Central memory CD8-positive, alpha-beta T cell (primary cell): ENCODE measurements at regions not wholly inside any gene's neighbourhood (a gene's known extent, or its start where the extent isn't known, plus 50 kb on each side); places are given as distances from the start of the nearest gene placed in this dataset.

ENCODE experiments used
- ATAC-seq: fragments of 150-1000 bp; cut with Tn5 transposase; replicated peaks from 2 replicates; pipeline ENCODE4 v1.10.0; 2022; ENCODE audit warnings: mild to moderate bottlenecking, moderate FRiP score, moderate number of reproducible peaks; ENCODE audit not compliant: poor library complexity, severe bottlenecking; ENCODE audit errors: extremely low read depth
- DNase-seq, 2 donors: peaks; one replicate each; pipeline ENCODE4 v3.0.0; 2021; ENCODE audit warnings: low spot score in 2 of 2
- H3K27ac Mint-ChIP-seq: one replicate; pipeline ENCODE4 v1.8.0; 2022; ENCODE audit warnings: low read depth, mild to moderate bottlenecking, moderate library complexity, mixed read lengths
- H3K27me3 Mint-ChIP-seq: one replicate; pipeline ENCODE4 v1.8.0; 2022; ENCODE audit warnings: mixed read lengths
- H3K36me3 Mint-ChIP-seq: one replicate; pipeline ENCODE4 v1.8.0; 2022; ENCODE audit warnings: mild to moderate bottlenecking, moderate library complexity, mixed read lengths; ENCODE audit not compliant: insufficient read depth
- H3K4me1 Mint-ChIP-seq: one replicate; pipeline ENCODE4 v1.8.0; 2022; ENCODE audit warnings: mixed read lengths
- H3K4me3 Mint-ChIP-seq: one replicate; pipeline ENCODE4 v1.8.0; 2022; ENCODE audit warnings: mild to moderate bottlenecking, moderate library complexity, mixed read lengths
- H3K9me3 Mint-ChIP-seq: one replicate; pipeline ENCODE4 v1.8.0; 2022; ENCODE audit warnings: mixed read lengths

- Mint-ChIP-seq H3K36me3 (no peaks in the 10 kb centered on the region), H3K4me1 (no peaks in the 10 kb centered on the region), H3K27ac (no peak overlapping the region), H3K9me3 (peaks cover 6% of the 10 kb centered on the region), H3K4me3 (no peak overlapping the region), H3K27me3 (peaks cover 41% of the 10 kb centered on the region)
- DNase-seq (no peak), ATAC-seq (no peak)
Observed at GRCh38 chr3:101100361-101101009, 107.3 kb upstream of the ABI3BP start.

- ATAC-seq (no peak), DNase-seq (no peak)
- Mint-ChIP-seq H3K36me3 (no peaks in the 10 kb centered on the region), H3K9me3 (peaks cover 6% of the 10 kb centered on the region), H3K4me3 (no peak overlapping the region), H3K27ac (no peak overlapping the region), H3K4me1 (no peaks in the 10 kb centered on the region), H3K27me3 (peaks cover 34% of the 10 kb centered on the region)
Observed at GRCh38 chr3:101099791-101100190, 106.6 kb upstream of the ABI3BP start.

DNA sequence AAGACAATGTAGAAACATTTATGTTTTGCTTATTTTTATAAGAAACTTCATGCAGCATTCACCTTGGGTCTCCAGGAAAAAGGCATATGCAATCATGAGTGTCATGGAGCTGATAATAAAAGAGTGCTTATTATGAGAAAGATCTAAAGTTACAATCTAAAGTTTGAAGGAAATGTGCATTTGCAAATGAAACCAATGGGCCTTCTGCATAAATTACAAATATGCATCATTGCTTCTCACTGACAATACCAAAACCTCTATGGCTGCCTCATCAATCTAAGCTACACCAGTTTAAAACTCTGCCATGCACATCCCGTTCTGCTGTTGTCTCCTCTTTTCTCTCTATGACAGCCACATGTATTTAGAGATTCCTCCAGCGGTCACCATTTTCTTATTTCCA is 103.2 kb upstream of the ABI3BP start:
- H3K36me3 Mint-ChIP-seq = no peaks in the 10 kb centered on the region
- ATAC-seq (no peak), DNase-seq (no peak)
- H3K27ac Mint-ChIP-seq = no peak overlapping the region
- H3K4me3 Mint-ChIP-seq = no peak overlapping the region
- no peaks in the 10 kb centered on the region for H3K4me1 Mint-ChIP-seq
- peaks cover 31% of the 10 kb centered on the region for H3K27me3 Mint-ChIP-seq
- peaks cover 6% of the 10 kb centered on the region for H3K9me3 Mint-ChIP-seq

DNA sequence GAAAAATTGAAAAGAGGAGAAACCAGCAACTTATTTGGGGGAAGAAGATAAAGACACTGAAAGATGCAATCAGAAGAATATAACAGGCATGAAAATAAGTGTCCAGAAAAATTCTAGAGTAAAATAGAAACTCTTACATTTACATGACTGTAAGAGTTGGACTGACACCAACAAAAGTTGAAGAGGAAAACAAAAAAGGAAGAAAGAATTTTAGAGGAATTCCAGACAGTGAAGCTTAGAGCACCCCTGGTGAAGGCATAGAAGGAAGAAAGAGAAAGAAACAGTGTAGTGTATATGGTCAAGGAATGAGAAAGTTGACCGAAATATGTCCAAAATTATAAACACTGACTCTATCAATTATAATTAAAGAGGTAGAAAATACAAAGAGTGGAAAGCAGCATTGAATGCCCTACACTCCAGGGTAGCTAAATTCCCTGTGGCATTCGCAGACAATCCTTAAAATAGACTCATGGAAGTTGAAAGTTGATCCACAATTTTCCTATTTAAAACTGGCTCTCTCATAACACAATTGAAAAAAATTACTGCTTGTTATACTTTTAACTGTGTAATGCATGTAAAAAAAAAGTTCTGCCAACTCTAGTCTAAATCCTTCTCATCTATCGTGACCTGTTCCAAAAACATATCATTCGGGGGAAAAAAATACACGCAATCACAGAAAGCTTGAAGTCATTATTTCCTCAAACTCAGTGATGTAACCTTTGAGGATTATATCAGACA is 102.6 kb upstream of the ABI3BP start:
- H3K36me3 Mint-ChIP-seq = no peaks in the 10 kb centered on the region
- H3K4me3 Mint-ChIP-seq = no peak overlapping the region
- ATAC-seq (no peak), DNase-seq (no peak)
- no peaks in the 10 kb centered on the region for H3K4me1 Mint-ChIP-seq
- peaks cover 6% of the 10 kb centered on the region for H3K9me3 Mint-ChIP-seq
- peaks cover 27% of the 10 kb centered on the region for H3K27me3 Mint-ChIP-seq
- H3K27ac Mint-ChIP-seq = no peak overlapping the region

DNA sequence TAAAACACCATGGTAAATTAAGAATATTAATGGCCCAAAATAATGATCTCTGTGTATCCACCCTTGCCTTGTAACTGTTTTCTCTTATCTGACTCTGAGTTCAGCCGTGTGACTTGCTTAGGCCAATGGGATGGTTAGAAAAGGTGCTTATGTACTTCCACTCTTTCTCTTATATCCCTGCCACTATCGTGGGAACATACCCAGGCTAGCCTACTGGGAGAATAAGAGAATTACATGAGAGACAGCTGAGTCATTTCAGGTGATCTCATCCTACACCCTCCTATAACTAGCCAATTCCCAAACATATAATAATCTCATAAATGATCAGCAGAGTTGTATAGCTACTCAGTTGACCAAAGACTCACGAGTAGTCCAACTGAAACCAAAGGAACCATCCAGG is 98.3 kb upstream of the ABI3BP start:
- no peak overlapping the region for H3K27ac Mint-ChIP-seq
- H3K4me3 Mint-ChIP-seq = no peak overlapping the region
- H3K27me3 Mint-ChIP-seq = peaks cover 20% of the 10 kb centered on the region
- peaks cover 2% of the 10 kb centered on the region for H3K36me3 Mint-ChIP-seq
- DNase-seq (no peak), ATAC-seq (no peak)
- no peaks in the 10 kb centered on the region for H3K9me3 Mint-ChIP-seq
- H3K4me1 Mint-ChIP-seq = no peaks in the 10 kb centered on the region

- peaks cover 2% of the 10 kb centered on the region for H3K36me3 Mint-ChIP-seq
- no peak overlapping the region for H3K27ac Mint-ChIP-seq
- DNase-seq (no peak), ATAC-seq (no peak)
- no peaks in the 10 kb centered on the region for H3K4me1 Mint-ChIP-seq
- H3K27me3 Mint-ChIP-seq = peaks cover 20% of the 10 kb centered on the region
- H3K9me3 Mint-ChIP-seq = no peaks in the 10 kb centered on the region
- H3K4me3 Mint-ChIP-seq = no peak overlapping the region
Observed at GRCh38 chr3:101085752-101086151, 92.5 kb upstream of the ABI3BP start.

- Mint-ChIP-seq H3K27me3 (peaks cover 16% of the 10 kb centered on the region), H3K4me1 (no peaks in the 10 kb centered on the region), H3K36me3 (peaks cover 2% of the 10 kb centered on the region), H3K9me3 (no peaks in the 10 kb centered on the region), H3K4me3 (no peak overlapping the region), H3K27ac (no peak overlapping the region)
- no peak for ATAC-seq
- DNase-seq = no peak
Observed at GRCh38 chr3:101084404-101084803, 91.2 kb upstream of the ABI3BP start.

DNA sequence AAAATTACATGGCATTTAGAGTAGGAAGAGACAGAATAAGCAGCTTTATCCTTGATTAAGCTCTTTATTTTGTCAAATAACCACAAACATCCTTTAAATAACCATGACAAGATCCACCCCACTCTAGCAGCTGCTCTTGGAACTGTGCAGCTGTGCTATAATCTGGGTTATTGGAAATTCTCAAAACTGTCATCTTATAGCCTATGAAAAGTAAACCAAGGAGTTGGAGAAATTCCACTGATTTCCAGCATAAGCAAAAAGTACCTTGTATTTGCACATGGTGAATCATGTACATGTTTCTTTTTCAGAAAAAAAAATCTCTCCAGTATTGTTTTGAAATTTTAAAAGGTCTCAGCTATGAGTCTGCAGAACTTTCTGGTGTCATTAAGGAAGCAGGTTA is 88.8 kb upstream of the ABI3BP start:
- ATAC-seq (no peak), DNase-seq (no peak)
- H3K4me3 Mint-ChIP-seq = no peak overlapping the region
- peaks cover 12% of the 10 kb centered on the region for H3K27me3 Mint-ChIP-seq
- no peaks in the 10 kb centered on the region for H3K9me3 Mint-ChIP-seq
- no peaks in the 10 kb centered on the region for H3K4me1 Mint-ChIP-seq
- H3K27ac Mint-ChIP-seq = no peak overlapping the region
- peaks cover 2% of the 10 kb centered on the region for H3K36me3 Mint-ChIP-seq

GRCh38 chr3:101081446-101081845 is 88.2 kb upstream of the ABI3BP start:
- Mint-ChIP-seq H3K4me1 (no peaks in the 10 kb centered on the region), H3K4me3 (no peak overlapping the region), H3K27me3 (peaks cover 12% of the 10 kb centered on the region), H3K36me3 (no peaks in the 10 kb centered on the region), H3K27ac (no peak overlapping the region), H3K9me3 (no peaks in the 10 kb centered on the region)
- DNase-seq (no peak), ATAC-seq (no peak)

GRCh38 chr3:101077361-101078011 is 84.3 kb upstream of the ABI3BP start:
- Mint-ChIP-seq H3K36me3 (no peaks in the 10 kb centered on the region), H3K4me3 (no peak overlapping the region), H3K27ac (no peak overlapping the region), H3K27me3 (peaks cover 12% of the 10 kb centered on the region), H3K9me3 (no peaks in the 10 kb centered on the region), H3K4me1 (no peaks in the 10 kb centered on the region)
- DNase-seq = no peak
- ATAC-seq = no peak

DNA sequence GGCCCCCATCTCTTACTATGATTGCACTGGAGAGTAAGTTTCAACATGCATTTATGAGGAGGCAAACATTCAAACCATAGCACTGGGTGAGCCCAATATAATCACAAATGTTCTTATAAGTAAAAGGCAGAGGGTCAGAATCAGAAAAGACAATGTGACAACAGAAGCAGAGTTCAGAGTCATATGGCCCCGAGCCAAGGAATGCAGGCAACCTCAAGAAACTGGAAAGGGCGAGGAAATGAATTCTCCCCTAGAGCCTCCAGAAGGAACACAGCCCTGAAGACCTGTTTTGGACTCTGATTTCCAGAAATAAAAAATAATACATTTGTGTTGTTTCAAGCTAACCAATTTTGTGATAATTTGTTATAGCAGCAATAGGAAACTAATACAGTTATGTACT is 81.3 kb upstream of the ABI3BP start:
- no peaks in the 10 kb centered on the region for H3K9me3 Mint-ChIP-seq
- no peak overlapping the region for H3K27ac Mint-ChIP-seq
- H3K36me3 Mint-ChIP-seq = no peaks in the 10 kb centered on the region
- ATAC-seq (no peak), DNase-seq (no peak)
- no peaks in the 10 kb centered on the region for H3K4me1 Mint-ChIP-seq
- H3K27me3 Mint-ChIP-seq = peaks cover 3% of the 10 kb centered on the region
- H3K4me3 Mint-ChIP-seq = no peak overlapping the region

DNA sequence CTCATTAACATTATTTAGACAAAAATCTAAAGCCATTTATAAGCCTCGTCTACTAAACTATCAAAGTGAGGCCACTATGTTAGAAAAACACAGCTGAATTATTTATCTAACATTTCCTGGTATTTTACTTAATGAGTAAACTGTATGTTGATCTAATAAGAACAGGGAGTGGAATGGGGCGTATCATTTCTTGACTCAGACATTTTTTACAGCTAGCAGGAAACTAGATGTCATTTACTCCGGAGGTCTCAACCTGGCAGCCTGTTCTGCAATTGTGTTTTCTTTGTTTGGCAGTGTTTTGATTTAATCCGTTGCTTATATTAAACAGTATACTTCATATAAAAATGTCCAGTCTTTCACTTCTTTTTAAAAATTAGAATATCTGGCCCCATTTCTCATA is 79.1 kb upstream of the ABI3BP start:
- H3K4me1 Mint-ChIP-seq = no peaks in the 10 kb centered on the region
- no peak for DNase-seq
- no peak overlapping the region for H3K27ac Mint-ChIP-seq
- ATAC-seq = no peak
- no peak overlapping the region for H3K4me3 Mint-ChIP-seq
- H3K27me3 Mint-ChIP-seq = no peaks in the 10 kb centered on the region
- H3K36me3 Mint-ChIP-seq = no peaks in the 10 kb centered on the region
- no peaks in the 10 kb centered on the region for H3K9me3 Mint-ChIP-seq

DNA sequence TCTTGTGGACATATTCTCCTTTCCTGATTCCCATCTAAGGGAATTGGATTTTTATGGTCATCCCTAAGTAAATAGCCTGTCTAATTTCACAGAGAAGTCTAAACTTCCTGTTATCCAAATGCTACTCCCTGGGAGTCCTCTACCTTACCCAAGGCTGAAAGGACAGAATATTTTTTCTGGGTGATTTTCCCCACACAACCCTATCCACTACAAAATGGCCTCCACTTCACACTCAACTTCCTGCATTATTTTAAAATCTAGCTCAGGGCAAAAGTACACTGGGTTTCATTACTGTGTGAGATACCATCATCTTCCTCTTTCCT is 77.5 kb upstream of the ABI3BP start:
- Mint-ChIP-seq H3K27me3 (peaks cover 12% of the 10 kb centered on the region), H3K4me1 (no peaks in the 10 kb centered on the region)

More for the DNA sequence above, 77.5 kb upstream of the ABI3BP start:
- H3K4me3 Mint-ChIP-seq = no peak overlapping the region
- DNase-seq (no peak), ATAC-seq (no peak)
- H3K27ac Mint-ChIP-seq = no peak overlapping the region
- no peaks in the 10 kb centered on the region for H3K9me3 Mint-ChIP-seq
- no peaks in the 10 kb centered on the region for H3K36me3 Mint-ChIP-seq
